ENCODE measurements at regions not wholly inside any gene's neighbourhood (a gene's known extent, or its start where the extent isn't known, plus 50 kb on each side); places are given as distances from the start of the nearest gene placed in this dataset.

DNA sequence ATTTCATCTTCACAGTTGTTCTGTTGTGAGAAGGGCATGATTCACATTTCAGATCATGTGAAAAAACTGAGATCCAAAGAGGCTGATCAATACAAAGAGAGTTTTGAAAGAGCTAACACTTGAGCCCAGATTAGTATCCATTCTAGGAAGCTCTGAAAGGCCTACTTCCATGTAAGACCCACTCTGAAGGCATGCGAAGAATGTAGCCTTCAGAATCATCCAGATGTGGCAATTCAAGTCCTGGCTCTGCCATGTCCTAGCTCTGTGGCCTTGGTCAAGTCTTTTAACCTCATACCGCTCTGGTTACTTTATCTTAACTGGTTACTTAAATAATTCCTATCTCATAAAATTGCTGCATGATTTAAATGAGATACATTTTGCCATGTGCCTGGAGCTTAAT lies 111.1 kb downstream of the FZD1 start:
- no peak for TF ChIP-seq POLR2A (IDR thresholded peaks at IDR 0.05)
- TF ChIP-seq, protein P1, sequence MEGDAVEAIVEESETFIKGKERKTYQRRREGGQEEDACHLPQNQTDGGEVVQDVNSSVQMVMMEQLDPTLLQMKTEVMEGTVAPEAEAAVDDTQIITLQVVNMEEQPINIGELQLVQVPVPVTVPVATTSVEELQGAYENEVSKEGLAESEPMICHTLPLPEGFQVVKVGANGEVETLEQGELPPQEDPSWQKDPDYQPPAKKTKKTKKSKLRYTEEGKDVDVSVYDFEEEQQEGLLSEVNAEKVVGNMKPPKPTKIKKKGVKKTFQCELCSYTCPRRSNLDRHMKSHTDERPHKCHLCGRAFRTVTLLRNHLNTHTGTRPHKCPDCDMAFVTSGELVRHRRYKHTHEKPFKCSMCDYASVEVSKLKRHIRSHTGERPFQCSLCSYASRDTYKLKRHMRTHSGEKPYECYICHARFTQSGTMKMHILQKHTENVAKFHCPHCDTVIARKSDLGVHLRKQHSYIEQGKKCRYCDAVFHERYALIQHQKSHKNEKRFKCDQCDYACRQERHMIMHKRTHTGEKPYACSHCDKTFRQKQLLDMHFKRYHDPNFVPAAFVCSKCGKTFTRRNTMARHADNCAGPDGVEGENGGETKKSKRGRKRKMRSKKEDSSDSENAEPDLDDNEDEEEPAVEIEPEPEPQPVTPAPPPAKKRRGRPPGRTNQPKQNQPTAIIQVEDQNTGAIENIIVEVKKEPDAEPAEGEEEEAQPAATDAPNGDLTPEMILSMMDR (IDR thresholded peaks at IDR 0.05): no peak
